ENCODE measurements at regions not wholly inside any gene's neighbourhood (a gene's known extent, or its start where the extent isn't known, plus 50 kb on each side); places are given as distances from the start of the nearest gene placed in this dataset.

DNA sequence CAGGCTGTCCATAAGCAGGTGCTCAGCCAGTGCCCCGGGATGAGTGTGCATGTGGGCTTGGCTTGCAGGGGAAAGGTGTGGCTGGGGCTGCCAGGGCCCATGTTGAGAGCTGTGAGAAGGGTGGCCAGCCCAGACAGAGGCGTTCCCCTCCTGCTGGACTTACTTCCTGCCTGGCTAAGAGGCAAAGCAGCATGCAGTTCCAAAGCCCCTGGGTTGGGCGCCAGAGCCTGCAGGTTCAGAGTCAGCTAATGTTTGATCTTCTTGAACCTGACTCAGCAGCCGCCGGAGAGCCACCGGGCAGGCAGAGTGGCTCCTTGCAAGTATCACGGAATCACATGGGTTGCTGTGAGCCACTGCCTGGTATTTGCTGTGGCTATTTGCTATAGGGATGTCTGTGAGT is 168.4 kb upstream of the MAP1B start:
- no peak for DNase-seq (ENCODE audit: low read depth)
- H3K4me3 ChIP-seq (ENCODE audit: low read depth, low read length): no peak overlapping the region
- no peak for TF ChIP-seq CTCF (IDR thresholded peaks at IDR 0.05; ENCODE audit: insufficient read depth, low read depth, low read length)

GRCh38 chr5:71939452-71940230 is 167.6 kb upstream of the MAP1B start:
- H3K4me3 ChIP-seq (ENCODE audit: low read depth, low read length): no peak overlapping the region
- TF ChIP-seq CTCF (IDR thresholded peaks at IDR 0.05; ENCODE audit: insufficient read depth, low read depth, low read length): no peak
- DNase-seq (ENCODE audit: low read depth): no peak

DNA sequence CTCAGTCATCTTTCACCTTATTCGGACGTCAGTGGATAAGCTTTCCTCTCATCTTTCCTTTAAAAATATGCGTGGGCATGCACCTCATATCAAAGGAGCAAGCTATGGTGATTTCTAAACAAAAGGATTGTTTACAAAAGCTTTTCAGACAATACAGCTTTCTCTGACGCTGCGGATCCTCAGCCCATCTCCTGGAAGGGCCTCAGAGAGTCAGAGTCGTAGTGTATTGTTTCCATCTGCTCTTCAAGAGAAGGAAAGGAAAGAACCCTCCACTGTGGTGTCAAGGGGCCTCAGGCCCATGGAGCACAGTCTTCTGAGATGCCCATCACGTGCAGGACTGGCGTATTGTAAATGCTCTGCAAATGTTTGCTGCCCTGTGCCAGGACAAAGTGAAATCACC is 163.4 kb upstream of the MAP1B start:
- no peak overlapping the region for H3K4me3 ChIP-seq (ENCODE audit: low read depth, low read length)
- no peak for TF ChIP-seq CTCF (IDR thresholded peaks at IDR 0.05; ENCODE audit: insufficient read depth, low read depth, low read length)
- no peak for DNase-seq (ENCODE audit: low read depth)

GRCh38 chr5:71945436-71945835 is 161.8 kb upstream of the MAP1B start:
- no peak for DNase-seq (ENCODE audit: low read depth)
- no peak for TF ChIP-seq CTCF (IDR thresholded peaks at IDR 0.05; ENCODE audit: insufficient read depth, low read depth, low read length)
- H3K4me3 ChIP-seq (ENCODE audit: low read depth, low read length): no peak overlapping the region

DNA sequence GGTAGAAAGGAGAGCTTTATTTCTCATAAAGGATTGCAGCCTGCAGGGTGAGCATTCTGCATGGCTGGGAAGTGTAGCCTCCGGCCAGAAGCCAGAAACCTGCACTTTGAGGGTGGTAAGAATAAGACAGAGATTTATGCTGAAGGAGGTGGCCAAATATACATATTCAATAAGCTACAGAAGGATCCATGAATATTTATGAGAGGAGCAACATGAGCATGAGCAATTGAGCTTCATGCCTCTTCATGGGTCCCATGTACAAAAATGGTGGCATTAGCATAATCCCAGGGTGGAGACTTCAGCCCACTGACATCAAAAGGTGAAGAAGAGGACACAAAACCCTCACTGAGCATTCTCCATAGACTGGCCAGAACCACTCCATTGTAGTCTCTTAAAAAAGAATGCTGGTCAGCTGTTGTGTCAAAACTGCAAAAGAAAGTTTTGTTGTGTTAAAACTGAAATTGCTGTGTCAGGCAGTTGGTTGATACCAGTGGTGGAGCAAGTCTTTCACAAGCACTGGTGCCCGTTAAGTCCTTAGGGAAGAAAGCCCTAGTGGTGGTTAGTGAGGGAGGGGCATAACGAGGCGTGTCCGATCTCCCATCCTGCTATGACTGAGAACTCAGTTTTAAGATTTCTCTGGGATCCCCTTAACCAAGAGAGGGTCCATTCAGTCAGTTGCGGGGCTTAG is 160.8 kb upstream of the MAP1B start:
- H3K4me3 ChIP-seq (ENCODE audit: low read depth, low read length): no peak overlapping the region
- DNase-seq (ENCODE audit: low read depth): no peak
- no peak for TF ChIP-seq CTCF (IDR thresholded peaks at IDR 0.05; ENCODE audit: insufficient read depth, low read depth, low read length)

DNA sequence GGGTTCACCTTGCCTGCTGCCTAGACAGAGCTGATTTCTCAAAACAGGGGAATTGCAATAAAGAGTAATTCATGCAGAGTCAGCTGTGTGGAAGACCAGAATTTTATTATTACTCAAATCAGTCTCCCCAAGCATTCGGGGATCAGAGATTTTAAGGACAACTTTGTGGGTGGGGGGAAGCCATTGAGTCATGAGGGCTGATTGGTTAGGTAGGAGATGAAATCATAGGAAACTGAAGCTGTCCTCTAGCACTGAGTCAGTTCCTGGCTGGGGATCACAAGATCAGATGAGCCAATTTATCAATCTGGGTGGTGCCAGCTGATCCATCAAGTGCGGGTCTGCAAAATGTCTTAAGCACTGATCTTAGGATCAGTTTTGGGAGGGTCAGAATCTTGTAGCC is 159.1 kb upstream of the MAP1B start:
- H3K4me3 ChIP-seq (ENCODE audit: low read depth, low read length): no peak overlapping the region
- no peak for TF ChIP-seq CTCF (IDR thresholded peaks at IDR 0.05; ENCODE audit: insufficient read depth, low read depth, low read length)
- DNase-seq (ENCODE audit: low read depth): no peak
